Breast epithelium (tissue), 3 donors: ENCODE measurements at regions not wholly inside any gene's neighbourhood (a gene's known extent, or its start where the extent isn't known, plus 50 kb on each side); places are given as distances from the start of the nearest gene placed in this dataset.

Experiments used
- POLR2A ChIP-seq: fragments of 450-650 bp; IDR thresholded peaks from one replicate; pipeline ENCODE4 v1.6.1; 2016; ENCODE audit warnings: antibody characterized with exemption, mild to moderate bottlenecking, moderate library complexity
- POLR2AphosphoS5 ChIP-seq, 3 donors: sonication (generic); formaldehyde crosslinking; IDR thresholded peaks; one replicate each; pipeline ENCODE4 v1.6.1; 2017; ENCODE audit warnings: antibody characterized with exemption in 3 of 3
- TF ChIP-seq, protein P1 (sequence below), 3 donors: fragments of 450-650 bp; IDR thresholded peaks; one replicate each; pipeline ENCODE4 v1.5.1; 2016 to 2017; ENCODE audit warnings: antibody characterized with exemption in 3 of 3, mild to moderate bottlenecking in 3 of 3, moderate library complexity in 3 of 3

DNA sequence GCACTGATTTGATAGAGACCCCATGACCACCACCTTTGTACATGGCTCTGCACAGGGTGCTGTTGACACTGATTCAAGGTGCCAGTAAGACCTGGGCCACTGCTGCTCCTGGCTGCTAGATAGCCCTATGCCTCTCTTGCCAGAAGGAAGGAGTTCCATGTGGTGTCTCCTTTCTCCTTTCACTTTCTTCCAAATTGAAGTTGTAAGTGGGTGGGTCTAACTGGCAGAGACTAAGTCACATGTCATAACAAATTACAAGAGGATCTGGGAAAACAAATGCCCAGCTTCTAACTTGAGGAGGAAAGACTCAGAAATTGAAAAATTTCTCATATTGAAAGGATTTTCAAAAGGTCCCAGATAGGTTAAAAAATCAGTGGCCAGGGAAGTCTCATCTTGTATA, 116.8 kb downstream of the TFAP2B start:
- TF ChIP-seq, protein P1, sequence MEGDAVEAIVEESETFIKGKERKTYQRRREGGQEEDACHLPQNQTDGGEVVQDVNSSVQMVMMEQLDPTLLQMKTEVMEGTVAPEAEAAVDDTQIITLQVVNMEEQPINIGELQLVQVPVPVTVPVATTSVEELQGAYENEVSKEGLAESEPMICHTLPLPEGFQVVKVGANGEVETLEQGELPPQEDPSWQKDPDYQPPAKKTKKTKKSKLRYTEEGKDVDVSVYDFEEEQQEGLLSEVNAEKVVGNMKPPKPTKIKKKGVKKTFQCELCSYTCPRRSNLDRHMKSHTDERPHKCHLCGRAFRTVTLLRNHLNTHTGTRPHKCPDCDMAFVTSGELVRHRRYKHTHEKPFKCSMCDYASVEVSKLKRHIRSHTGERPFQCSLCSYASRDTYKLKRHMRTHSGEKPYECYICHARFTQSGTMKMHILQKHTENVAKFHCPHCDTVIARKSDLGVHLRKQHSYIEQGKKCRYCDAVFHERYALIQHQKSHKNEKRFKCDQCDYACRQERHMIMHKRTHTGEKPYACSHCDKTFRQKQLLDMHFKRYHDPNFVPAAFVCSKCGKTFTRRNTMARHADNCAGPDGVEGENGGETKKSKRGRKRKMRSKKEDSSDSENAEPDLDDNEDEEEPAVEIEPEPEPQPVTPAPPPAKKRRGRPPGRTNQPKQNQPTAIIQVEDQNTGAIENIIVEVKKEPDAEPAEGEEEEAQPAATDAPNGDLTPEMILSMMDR (IDR thresholded peaks at IDR 0.05): no peak
- TF ChIP-seq POLR2A: no peak
- no peak for TF ChIP-seq POLR2AphosphoS5 (IDR thresholded peaks at IDR 0.05)
